HepG2 (cell line): ENCODE measurements at regions not wholly inside any gene's neighbourhood (a gene's known extent, or its start where the extent isn't known, plus 50 kb on each side); places are given as distances from the start of the nearest gene placed in this dataset.

Experiments used
- ATAC-seq: fragments of 200-7000 bp; cut with Tn5 transposase; 3 replicates; pipeline ENCODE4 v1.9.1; 2020; ENCODE audit warnings: mild to moderate bottlenecking, moderate library complexity
- BruUV-seq: library from RNA; stranded (reverse); fragments of 400-500 nt; replicated peaks from 2 replicates; lab custom pipeline; 2021; lab: Mats Ljungman, UMichigan
- CTCF ChIA-PET: fragments of 300-600 bp; formaldehyde crosslinking; extraction: SDS; loops from one replicate; lab custom pipeline; 2021; ENCODE audit warnings: low total read pairs, inconsistent platforms, low intra/inter-chr PET ratio; lab: Yijun Ruan, JAX
- POLR2A ChIA-PET: fragments of 350-600 bp; sonication (Branson Sonifier 250); formaldehyde crosslinking; loops from one replicate; lab custom pipeline; 2020; ENCODE audit warnings: antibody characterized with exemption, inconsistent platforms; lab: Yijun Ruan, JAX
- DNase-seq: peaks from one replicate; pipeline ENCODE4 v3.0.0-alpha.2; 2015; ENCODE audit warnings: low spot score
- FAIRE-seq: peaks from 3 replicates; lab custom pipeline; 2011; peaks lifted over from hg19 to GRCh38; lab: Jason Lieb, UNC
- H2AFZ ChIP-seq: one replicate; pipeline ENCODE4 v1.6.1; 2011; ENCODE audit warnings: low read length, inconsistent platforms
- H3K27ac ChIP-seq: fragments of 300-600 bp; 3 replicates; pipeline ENCODE4 v1.8.0; 2011; ENCODE audit warnings: mixed run types, mild to moderate bottlenecking, mixed read lengths, low read length, inconsistent platforms; ENCODE audit not compliant: insufficient read depth; ENCODE audit errors: extremely low read length
- H3K27me3 ChIP-seq, 2 experiments: fragments of 200-600 bp in 1 of 2; 2 replicates in 1 of 2; 3 replicates in 1 of 2; pipeline versions ENCODE4 v1.6.0 to v1.8.0; 2011; ENCODE audit warnings: low read length in 2 of 2, mild to moderate bottlenecking in 2 of 2, moderate library complexity in 2 of 2, inconsistent platforms in 1 of 2; ENCODE audit not compliant: insufficient read depth in 2 of 2, control insufficient read depth in 1 of 2
- H3K36me3 ChIP-seq, 2 experiments: fragments of 200-600 bp in 1 of 2; replicated peaks in 1 of 2; 2 replicates in 1 of 2; 3 replicates in 1 of 2; pipeline versions ENCODE4 v1.5.1 to v1.8.0; 2011; ENCODE audit warnings: low read length in 2 of 2, inconsistent platforms in 1 of 2; ENCODE audit not compliant: insufficient read depth in 2 of 2, control insufficient read depth in 1 of 2
- H3K4me1 ChIP-seq: 2 replicates; pipeline ENCODE4 v1.5.1; 2012; ENCODE audit warnings: low read length, inconsistent platforms; ENCODE audit not compliant: insufficient read depth
- H3K4me2 ChIP-seq: 2 replicates; pipeline ENCODE4 v1.6.0; 2011; ENCODE audit warnings: low read depth, low read length, inconsistent platforms
- H3K4me3 ChIP-seq, 3 experiments: fragments of 200-600 bp in 1 of 3; sonication (generic), shearing (Covaris generic) in 1 of 3; replicated peaks in 1 of 3; 2 replicates each; pipeline ENCODE4 v1.5.1; 2011 to 2016; ENCODE audit warnings: low read length in 3 of 3, inconsistent platforms in 2 of 3, low read depth in 2 of 3, mild to moderate bottlenecking in 2 of 3, control low read depth in 1 of 3, mixed read lengths in 1 of 3; ENCODE audit not compliant: insufficient read depth in 1 of 3
- H3K79me2 ChIP-seq: one replicate; pipeline ENCODE4 v1.6.1; 2011; ENCODE audit warnings: low read length, inconsistent platforms; ENCODE audit not compliant: insufficient read depth
- H3K9ac ChIP-seq: 2 replicates; pipeline ENCODE4 v1.6.0; 2011; ENCODE audit warnings: mild to moderate bottlenecking, low read depth, low read length, inconsistent platforms; ENCODE audit not compliant: insufficient read depth
- H3K9me3 ChIP-seq: 2 replicates; pipeline ENCODE4 v1.5.1; 2012; ENCODE audit warnings: mild to moderate bottlenecking, low read length
- H4K20me1 ChIP-seq: 2 replicates; pipeline ENCODE4 v1.6.0; 2011; ENCODE audit warnings: inconsistent platforms, mild to moderate bottlenecking, low read length, moderate library complexity; ENCODE audit not compliant: insufficient read depth
- HNRNPLL ChIP-seq: fragments of 200-400 bp; formaldehyde crosslinking; IDR thresholded peaks from 2 replicates; pipeline ENCODE4 v1.6.1; 2017; ENCODE audit warnings: mild to moderate bottlenecking, low read depth, low read length; ENCODE audit not compliant: poor library complexity, severe bottlenecking
- KDM1A ChIP-seq: IDR thresholded peaks from 2 replicates; pipeline ENCODE4 v1.6.1; 2016; ENCODE audit warnings: missing compliant biosample characterization
- KDM6A ChIP-seq: IDR thresholded peaks from 2 replicates; pipeline ENCODE4 v1.6.1; 2016; ENCODE audit warnings: low read depth
- SALL1 ChIP-seq: sonication (generic); formaldehyde crosslinking; IDR thresholded peaks from 2 replicates; pipeline ENCODE4 v1.8.0; 2022; ENCODE audit warnings: mild to moderate bottlenecking, missing genetic modification reagents
- ZNF235 ChIP-seq: sonication (generic); formaldehyde crosslinking; IDR thresholded peaks from 2 replicates; pipeline ENCODE4 v1.8.1; 2023; ENCODE audit warnings: mild to moderate bottlenecking, missing genetic modification reagents, borderline replicate concordance
- ZNF709 ChIP-seq: sonication (generic); formaldehyde crosslinking; IDR thresholded peaks from 2 replicates; pipeline ENCODE4 v1.5.0; 2020; ENCODE audit warnings: mild to moderate bottlenecking, missing genetic modification reagents
- WGBS: methylation state at CpG from one replicate; pipeline ENCODE4 v1.1.6; 2017; ENCODE audit warnings: low lambda C conversion rate; 5-methylcytosine and 5-hydroxymethylcytosine counted together
- in situ Hi-C: cut with HindIII; loops from 2 replicates; pipeline ENCODE4 v1.10.0; 2017; ENCODE audit warnings: low pct_unique_long_range_greater_than_20kb; ENCODE audit not compliant: extremely low pct_ligation_motif_present
- intact Hi-C: fragments of 100-400 bp; cut with micrococcal nuclease; formaldehyde crosslinking; loops from one replicate; pipeline ENCODE4 v1.10.0; 2022; ENCODE audit not compliant: unreplicated experiment
- TF ChIP-seq, protein P1 (sequence below): sonication (generic); formaldehyde crosslinking; IDR thresholded peaks from 2 replicates; pipeline ENCODE4 v1.5.1; 2020; ENCODE audit warnings: missing genetic modification reagents, mild to moderate bottlenecking, borderline replicate concordance
- TF ChIP-seq, protein P2 (sequence below): sonication (generic); formaldehyde crosslinking; IDR thresholded peaks from one replicate; pipeline ENCODE4 v1.5.1; 2020; ENCODE audit warnings: mild to moderate bottlenecking, missing genetic modification reagents; ENCODE audit errors: not compliant biosample characterization
- TF ChIP-seq, protein P3 (sequence below): sonication (generic); formaldehyde crosslinking; IDR thresholded peaks from 2 replicates; pipeline ENCODE4 v1.4.0; 2020; ENCODE audit warnings: missing genetic modification reagents
- TF ChIP-seq, protein P4 (sequence below): sonication (generic); formaldehyde crosslinking; IDR thresholded peaks from 2 replicates; pipeline ENCODE4 v1.4.0; 2020; ENCODE audit warnings: mild to moderate bottlenecking, missing genetic modification reagents

DNA sequence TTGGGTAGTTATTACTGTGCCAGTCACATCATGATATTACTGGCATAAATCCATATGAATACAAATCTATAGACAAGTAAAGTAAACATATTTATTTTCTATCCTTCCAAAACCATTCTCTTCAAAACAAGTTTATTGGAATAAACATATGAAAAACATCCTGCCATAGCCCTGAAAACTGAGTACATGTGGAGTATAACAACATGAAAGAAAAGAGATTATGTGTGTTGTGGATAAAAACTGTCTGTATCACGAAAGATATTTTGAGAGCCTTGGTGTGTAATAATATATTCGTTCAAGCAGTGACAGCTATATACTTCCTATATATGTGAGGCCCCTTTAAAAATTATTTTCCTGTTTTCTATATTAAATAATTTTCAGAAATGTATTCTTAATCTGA, 1742.2 kb downstream of the ARAP2 start:
- CTCF ChIA-PET: no interaction called here
- Histone ChIP-seq H3K27ac (no peak overlapping the region), H2AFZ (no peak overlapping the region), H3K36me3 (no peaks in the 10 kb centered on the region), H3K4me1 (no peaks in the 10 kb centered on the region), H3K9ac (no peak overlapping the region), H3K9me3 (no peaks in the 10 kb centered on the region), H3K4me3 (no peak overlapping the region), H4K20me1 (no peaks in the 10 kb centered on the region), H3K4me2 (no peak overlapping the region), H3K27me3 (no peaks in the 10 kb centered on the region), H3K79me2 (no peaks in the 10 kb centered on the region)
- no peak for ATAC-seq
- BruUV-seq: no TSS peak
- no peak for DNase-seq
- POLR2A ChIA-PET: no interaction called here
- FAIRE-seq: no peak
- in situ Hi-C loops (no loop called here), intact Hi-C loops (no loop called here)
- WGBS: 0% methylated on average over 2 of the region's 2 CpGs
- TF ChIP-seq, protein P1, sequence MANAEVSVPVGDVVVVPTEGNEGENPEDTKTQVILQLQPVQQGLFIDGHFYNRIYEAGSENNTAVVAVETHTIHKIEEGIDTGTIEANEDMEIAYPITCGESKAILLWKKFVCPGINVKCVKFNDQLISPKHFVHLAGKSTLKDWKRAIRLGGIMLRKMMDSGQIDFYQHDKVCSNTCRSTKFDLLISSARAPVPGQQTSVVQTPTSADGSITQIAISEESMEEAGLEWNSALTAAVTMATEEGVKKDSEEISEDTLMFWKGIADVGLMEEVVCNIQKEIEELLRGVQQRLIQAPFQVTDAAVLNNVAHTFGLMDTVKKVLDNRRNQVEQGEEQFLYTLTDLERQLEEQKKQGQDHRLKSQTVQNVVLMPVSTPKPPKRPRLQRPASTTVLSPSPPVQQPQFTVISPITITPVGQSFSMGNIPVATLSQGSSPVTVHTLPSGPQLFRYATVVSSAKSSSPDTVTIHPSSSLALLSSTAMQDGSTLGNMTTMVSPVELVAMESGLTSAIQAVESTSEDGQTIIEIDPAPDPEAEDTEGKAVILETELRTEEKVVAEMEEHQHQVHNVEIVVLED (CRISPR knock-in tag): no peak
- TF ChIP-seq, protein P2, sequence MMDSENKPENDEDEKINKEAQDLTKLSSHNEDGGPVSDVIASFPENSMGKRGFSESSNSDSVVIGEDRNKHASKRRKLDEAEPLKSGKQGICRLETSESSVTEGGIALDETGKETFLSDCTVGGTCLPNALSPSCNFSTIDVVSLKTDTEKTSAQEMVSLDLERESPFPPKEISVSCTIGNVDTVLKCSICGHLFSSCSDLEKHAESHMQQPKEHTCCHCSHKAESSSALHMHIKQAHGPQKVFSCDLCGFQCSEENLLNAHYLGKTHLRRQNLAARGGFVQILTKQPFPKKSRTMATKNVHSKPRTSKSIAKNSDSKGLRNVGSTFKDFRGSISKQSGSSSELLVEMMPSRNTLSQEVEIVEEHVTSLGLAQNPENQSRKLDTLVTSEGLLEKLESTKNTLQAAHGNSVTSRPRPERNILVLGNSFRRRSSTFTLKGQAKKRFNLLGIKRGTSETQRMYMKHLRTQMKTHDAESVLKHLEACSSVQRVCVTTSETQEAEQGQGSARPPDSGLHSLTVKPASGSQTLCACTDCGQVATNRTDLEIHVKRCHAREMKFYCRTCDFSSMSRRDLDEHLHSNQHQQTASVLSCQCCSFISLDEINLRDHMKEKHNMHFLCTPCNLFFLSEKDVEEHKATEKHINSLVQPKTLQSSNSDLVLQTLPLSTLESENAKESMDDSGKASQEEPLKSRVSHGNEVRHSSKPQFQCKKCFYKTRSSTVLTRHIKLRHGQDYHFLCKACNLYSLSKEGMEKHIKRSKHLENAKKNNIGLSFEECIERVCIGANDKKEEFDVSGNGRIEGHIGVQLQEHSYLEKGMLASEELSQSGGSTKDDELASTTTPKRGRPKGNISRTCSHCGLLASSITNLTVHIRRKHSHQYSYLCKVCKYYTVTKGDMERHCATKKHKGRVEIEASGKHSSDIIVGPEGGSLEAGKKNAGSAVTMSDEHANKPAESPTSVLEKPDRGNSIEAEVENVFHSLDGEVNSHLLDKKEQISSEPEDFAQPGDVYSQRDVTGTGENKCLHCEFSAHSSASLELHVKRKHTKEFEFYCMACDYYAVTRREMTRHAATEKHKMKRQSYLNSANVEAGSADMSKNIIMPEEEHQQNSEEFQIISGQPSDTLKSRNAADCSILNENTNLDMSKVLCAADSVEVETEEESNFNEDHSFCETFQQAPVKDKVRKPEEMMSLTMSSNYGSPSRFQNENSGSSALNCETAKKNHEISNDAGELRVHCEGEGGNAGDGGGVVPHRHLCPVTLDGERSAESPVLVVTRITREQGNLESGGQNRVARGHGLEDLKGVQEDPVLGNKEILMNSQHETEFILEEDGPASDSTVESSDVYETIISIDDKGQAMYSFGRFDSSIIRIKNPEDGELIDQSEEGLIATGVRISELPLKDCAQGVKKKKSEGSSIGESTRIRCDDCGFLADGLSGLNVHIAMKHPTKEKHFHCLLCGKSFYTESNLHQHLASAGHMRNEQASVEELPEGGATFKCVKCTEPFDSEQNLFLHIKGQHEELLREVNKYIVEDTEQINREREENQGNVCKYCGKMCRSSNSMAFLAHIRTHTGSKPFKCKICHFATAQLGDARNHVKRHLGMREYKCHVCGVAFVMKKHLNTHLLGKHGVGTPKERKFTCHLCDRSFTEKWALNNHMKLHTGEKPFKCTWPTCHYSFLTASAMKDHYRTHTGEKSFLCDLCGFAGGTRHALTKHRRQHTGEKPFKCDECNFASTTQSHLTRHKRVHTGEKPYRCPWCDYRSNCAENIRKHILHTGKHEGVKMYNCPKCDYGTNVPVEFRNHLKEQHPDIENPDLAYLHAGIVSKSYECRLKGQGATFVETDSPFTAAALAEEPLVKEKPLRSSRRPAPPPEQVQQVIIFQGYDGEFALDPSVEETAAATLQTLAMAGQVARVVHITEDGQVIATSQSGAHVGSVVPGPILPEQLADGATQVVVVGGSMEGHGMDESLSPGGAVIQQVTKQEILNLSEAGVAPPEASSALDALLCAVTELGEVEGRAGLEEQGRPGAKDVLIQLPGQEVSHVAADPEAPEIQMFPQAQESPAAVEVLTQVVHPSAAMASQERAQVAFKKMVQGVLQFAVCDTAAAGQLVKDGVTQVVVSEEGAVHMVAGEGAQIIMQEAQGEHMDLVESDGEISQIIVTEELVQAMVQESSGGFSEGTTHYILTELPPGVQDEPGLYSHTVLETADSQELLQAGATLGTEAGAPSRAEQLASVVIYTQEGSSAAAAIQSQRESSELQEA: no peak
- TF ChIP-seq ZNF709 (CRISPR knock-in tag) (no peak), HNRNPLL (no peak), KDM6A (CRISPR knock-in tag) (no peak), ZNF235 (CRISPR knock-in tag) (no peak), SALL1 (no peak), KDM1A (CRISPR knock-in tag) (no peak)
- TF ChIP-seq, protein P3, sequence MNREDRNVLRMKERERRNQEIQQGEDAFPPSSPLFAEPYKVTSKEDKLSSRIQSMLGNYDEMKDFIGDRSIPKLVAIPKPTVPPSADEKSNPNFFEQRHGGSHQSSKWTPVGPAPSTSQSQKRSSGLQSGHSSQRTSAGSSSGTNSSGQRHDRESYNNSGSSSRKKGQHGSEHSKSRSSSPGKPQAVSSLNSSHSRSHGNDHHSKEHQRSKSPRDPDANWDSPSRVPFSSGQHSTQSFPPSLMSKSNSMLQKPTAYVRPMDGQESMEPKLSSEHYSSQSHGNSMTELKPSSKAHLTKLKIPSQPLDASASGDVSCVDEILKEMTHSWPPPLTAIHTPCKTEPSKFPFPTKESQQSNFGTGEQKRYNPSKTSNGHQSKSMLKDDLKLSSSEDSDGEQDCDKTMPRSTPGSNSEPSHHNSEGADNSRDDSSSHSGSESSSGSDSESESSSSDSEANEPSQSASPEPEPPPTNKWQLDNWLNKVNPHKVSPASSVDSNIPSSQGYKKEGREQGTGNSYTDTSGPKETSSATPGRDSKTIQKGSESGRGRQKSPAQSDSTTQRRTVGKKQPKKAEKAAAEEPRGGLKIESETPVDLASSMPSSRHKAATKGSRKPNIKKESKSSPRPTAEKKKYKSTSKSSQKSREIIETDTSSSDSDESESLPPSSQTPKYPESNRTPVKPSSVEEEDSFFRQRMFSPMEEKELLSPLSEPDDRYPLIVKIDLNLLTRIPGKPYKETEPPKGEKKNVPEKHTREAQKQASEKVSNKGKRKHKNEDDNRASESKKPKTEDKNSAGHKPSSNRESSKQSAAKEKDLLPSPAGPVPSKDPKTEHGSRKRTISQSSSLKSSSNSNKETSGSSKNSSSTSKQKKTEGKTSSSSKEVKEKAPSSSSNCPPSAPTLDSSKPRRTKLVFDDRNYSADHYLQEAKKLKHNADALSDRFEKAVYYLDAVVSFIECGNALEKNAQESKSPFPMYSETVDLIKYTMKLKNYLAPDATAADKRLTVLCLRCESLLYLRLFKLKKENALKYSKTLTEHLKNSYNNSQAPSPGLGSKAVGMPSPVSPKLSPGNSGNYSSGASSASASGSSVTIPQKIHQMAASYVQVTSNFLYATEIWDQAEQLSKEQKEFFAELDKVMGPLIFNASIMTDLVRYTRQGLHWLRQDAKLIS (CRISPR knock-in tag): no peak
- TF ChIP-seq, protein P4, sequence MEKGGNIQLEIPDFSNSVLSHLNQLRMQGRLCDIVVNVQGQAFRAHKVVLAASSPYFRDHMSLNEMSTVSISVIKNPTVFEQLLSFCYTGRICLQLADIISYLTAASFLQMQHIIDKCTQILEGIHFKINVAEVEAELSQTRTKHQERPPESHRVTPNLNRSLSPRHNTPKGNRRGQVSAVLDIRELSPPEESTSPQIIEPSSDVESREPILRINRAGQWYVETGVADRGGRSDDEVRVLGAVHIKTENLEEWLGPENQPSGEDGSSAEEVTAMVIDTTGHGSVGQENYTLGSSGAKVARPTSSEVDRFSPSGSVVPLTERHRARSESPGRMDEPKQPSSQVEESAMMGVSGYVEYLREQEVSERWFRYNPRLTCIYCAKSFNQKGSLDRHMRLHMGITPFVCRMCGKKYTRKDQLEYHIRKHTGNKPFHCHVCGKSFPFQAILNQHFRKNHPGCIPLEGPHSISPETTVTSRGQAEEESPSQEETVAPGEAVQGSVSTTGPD (CRISPR knock-in tag): no peak
